ENCODE measurements at regions not wholly inside any gene's neighbourhood (a gene's known extent, or its start where the extent isn't known, plus 50 kb on each side); places are given as distances from the start of the nearest gene placed in this dataset.

- TF ChIP-seq SPI1 (IDR thresholded peaks at IDR 0.05; ENCODE audit: low read depth, low read length) (no peak), POLR2A (IDR thresholded peaks at IDR 0.05; ENCODE audit: low read depth, low read length) (no peak), POLR2AphosphoS5 (IDR thresholded peaks at IDR 0.05; ENCODE audit: low read depth, low read length) (no peak)
These were observed 142.2 kb downstream of the OPN5 start for GRCh38 chr6:47924001-47924400.

Measured in GM12891 (cell line).